PFSK-1 (cell line): ENCODE measurements at regions not wholly inside any gene's neighbourhood (a gene's known extent, or its start where the extent isn't known, plus 50 kb on each side); places are given as distances from the start of the nearest gene placed in this dataset.

Source experiments
- POLR2AphosphoS5 ChIP-seq: IDR thresholded peaks from 2 replicates; pipeline ENCODE4 v1.6.1; 2012; ENCODE audit warnings: low read depth, mild to moderate bottlenecking, control low read depth, low read length, moderate library complexity
- TAF1 ChIP-seq: IDR thresholded peaks from 2 replicates; pipeline ENCODE4 v1.6.1; 2012; ENCODE audit warnings: low read length, control low read depth, borderline replicate concordance; ENCODE audit not compliant: insufficient read depth
- TF ChIP-seq, protein P1 (sequence below), 2 experiments: IDR thresholded peaks; 2 replicates each; pipeline versions ENCODE4 v1.6.1 to v1.8.0; 2011 to 2012; ENCODE audit warnings: low read depth in 2 of 2, low read length in 2 of 2, control low read depth in 1 of 2, inconsistent platforms in 1 of 2, mild to moderate bottlenecking in 1 of 2, moderate library complexity in 1 of 2; ENCODE audit not compliant: insufficient read depth in 1 of 2

DNA sequence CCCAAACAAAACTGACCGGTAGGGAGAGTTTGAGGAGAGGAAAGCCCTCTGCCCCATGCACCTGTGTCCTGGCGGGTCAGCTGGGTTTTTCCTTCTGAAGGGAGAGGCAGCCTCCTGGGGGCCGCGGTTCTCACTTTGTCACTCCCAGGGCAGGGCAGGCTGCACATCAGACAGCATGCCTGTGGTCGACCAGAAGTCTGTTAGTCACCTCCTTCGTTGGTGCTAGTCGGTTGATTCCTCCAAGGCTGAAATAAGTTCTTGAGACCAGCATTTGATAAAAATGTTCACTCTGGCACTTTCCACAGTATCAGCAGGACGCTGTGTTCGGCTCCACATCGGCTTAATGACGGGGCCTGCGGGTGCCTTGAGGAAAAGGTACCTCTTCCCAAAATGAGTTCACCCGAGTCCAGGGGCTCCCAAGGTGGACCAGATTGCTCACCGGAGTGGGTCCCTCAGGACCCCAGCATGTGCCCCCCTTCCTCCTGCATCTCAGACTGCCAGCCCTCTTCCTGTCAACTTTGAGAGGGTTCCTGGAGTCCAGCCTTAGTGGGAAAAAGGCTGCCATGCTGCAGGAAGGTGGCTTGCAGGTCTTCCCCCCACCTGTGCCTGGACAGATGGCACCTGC lies 373.7 kb upstream of the B3GAT1 start:
- TF ChIP-seq POLR2AphosphoS5 (no peak), TAF1 (no peak)
- TF ChIP-seq, protein P1, sequence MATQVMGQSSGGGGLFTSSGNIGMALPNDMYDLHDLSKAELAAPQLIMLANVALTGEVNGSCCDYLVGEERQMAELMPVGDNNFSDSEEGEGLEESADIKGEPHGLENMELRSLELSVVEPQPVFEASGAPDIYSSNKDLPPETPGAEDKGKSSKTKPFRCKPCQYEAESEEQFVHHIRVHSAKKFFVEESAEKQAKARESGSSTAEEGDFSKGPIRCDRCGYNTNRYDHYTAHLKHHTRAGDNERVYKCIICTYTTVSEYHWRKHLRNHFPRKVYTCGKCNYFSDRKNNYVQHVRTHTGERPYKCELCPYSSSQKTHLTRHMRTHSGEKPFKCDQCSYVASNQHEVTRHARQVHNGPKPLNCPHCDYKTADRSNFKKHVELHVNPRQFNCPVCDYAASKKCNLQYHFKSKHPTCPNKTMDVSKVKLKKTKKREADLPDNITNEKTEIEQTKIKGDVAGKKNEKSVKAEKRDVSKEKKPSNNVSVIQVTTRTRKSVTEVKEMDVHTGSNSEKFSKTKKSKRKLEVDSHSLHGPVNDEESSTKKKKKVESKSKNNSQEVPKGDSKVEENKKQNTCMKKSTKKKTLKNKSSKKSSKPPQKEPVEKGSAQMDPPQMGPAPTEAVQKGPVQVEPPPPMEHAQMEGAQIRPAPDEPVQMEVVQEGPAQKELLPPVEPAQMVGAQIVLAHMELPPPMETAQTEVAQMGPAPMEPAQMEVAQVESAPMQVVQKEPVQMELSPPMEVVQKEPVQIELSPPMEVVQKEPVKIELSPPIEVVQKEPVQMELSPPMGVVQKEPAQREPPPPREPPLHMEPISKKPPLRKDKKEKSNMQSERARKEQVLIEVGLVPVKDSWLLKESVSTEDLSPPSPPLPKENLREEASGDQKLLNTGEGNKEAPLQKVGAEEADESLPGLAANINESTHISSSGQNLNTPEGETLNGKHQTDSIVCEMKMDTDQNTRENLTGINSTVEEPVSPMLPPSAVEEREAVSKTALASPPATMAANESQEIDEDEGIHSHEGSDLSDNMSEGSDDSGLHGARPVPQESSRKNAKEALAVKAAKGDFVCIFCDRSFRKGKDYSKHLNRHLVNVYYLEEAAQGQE (IDR thresholded peaks at IDR 0.05; ENCODE audit: insufficient read depth in 1 of 2, low read depth in 2 of 2, low read length in 2 of 2) = no peak
